ENCODE measurements at regions not wholly inside any gene's neighbourhood (a gene's known extent, or its start where the extent isn't known, plus 50 kb on each side); places are given as distances from the start of the nearest gene placed in this dataset.

DNA sequence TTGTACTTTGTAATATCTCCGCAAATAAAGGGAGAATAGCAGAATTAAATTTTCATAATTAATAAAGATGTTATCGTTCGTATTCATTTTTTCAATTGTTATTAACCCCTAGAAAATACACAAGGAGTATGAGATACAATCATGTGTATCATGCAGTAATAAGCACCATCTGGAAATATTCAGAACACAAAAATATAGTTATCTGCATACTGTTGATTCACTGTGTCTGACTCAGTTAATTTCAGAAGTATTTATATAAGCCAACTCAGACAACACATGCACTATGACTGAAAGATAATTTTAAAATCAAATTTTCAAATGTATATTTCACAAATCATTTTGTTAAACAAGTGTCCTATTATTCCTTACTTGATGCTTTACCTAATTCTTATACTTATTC, 1954.8 kb downstream of the ARAP2 start:
- Histone ChIP-seq H3K4me2 (ENCODE audit: low read length) (no peak overlapping the region), H3K4me3 (replicated peaks in 1 of 2; ENCODE audit: low read depth in 1 of 2, low read length in 2 of 2) (no peak overlapping the region), H2AFZ (ENCODE audit: low read depth, low read length, poor library complexity, severe bottlenecking) (no peak overlapping the region), H3K9me2 (ENCODE audit: insufficient read depth) (no peaks in the 10 kb centered on the region; the same call in 1 of the 2 replicates), H4K20me1 (ENCODE audit: insufficient read depth) (no peaks in the 10 kb centered on the region), H3K9ac (ENCODE audit: low read length) (no peak overlapping the region), H3K36me3 (ENCODE audit: control insufficient read depth in 1 of 2, insufficient read depth in 2 of 2, low read length in 2 of 2) (no peaks in the 10 kb centered on the region), H3K27me3 (ENCODE audit: insufficient read depth, low read length) (no peaks in the 10 kb centered on the region), H3K27ac (ENCODE audit: low read depth, low read length) (no peak overlapping the region), H3K79me2 (ENCODE audit: insufficient read depth, low read length) (no peaks in the 10 kb centered on the region), H3K4me1 (ENCODE audit: control insufficient read depth in 1 of 2, insufficient read depth in 2 of 2, low read length in 2 of 2) (peaks cover 0 to 12% of the 10 kb centered on the region in 2 experiments; a peak in 2 of 4 replicates), H3K9me3 (ENCODE audit: control insufficient read depth in 1 of 2, insufficient read depth in 1 of 2, low read depth in 1 of 2, low read length in 2 of 2) (no peaks in the 10 kb centered on the region)
- intact Hi-C loops (cut with micrococcal nuclease) = no loop called here
- ChIA-PET RAD21 (ENCODE audit: low non-redundant PET in 1 of 2, low total read pairs in 2 of 2, uncharacterized antibody in 2 of 2, unreplicated experiment in 2 of 2) (no interaction called here), CTCF (no interaction called here), POLR2A (no interaction called here)
- DNase-seq (ENCODE audit: low read depth, low spot score) (no peak), ATAC-seq (no peak)
- TF ChIP-seq TCF7L2 (IDR thresholded peaks at IDR 0.05; ENCODE audit: borderline replicate concordance, extremely low read depth, insufficient read depth, insufficient read length) = no peak
- TF ChIP-seq POLR2AphosphoS5 (IDR thresholded peaks at IDR 0.05; ENCODE audit: low read depth, low read length) = no peak
- no peak for TF ChIP-seq YY1 (IDR thresholded peaks at IDR 0.05; ENCODE audit: extremely low read depth, insufficient replicate concordance, low read depth, low read length)
- no peak for TF ChIP-seq SIN3A (IDR thresholded peaks at IDR 0.05; ENCODE audit: low read depth)
- TF ChIP-seq RAD21 (IDR thresholded peaks at IDR 0.05; ENCODE audit: low read depth) = no peak
- no peak for TF ChIP-seq ELF1 (IDR thresholded peaks at IDR 0.05; ENCODE audit: borderline replicate concordance, low read depth)
- TF ChIP-seq FOSL1 (IDR thresholded peaks at IDR 0.05; ENCODE audit: low read depth) = no peak
- TF ChIP-seq ZFX (IDR thresholded peaks at IDR 0.05) = no peak
- no peak for TF ChIP-seq CEBPB (IDR thresholded peaks at IDR 0.05; ENCODE audit: low read depth)
- TF ChIP-seq, protein P1, sequence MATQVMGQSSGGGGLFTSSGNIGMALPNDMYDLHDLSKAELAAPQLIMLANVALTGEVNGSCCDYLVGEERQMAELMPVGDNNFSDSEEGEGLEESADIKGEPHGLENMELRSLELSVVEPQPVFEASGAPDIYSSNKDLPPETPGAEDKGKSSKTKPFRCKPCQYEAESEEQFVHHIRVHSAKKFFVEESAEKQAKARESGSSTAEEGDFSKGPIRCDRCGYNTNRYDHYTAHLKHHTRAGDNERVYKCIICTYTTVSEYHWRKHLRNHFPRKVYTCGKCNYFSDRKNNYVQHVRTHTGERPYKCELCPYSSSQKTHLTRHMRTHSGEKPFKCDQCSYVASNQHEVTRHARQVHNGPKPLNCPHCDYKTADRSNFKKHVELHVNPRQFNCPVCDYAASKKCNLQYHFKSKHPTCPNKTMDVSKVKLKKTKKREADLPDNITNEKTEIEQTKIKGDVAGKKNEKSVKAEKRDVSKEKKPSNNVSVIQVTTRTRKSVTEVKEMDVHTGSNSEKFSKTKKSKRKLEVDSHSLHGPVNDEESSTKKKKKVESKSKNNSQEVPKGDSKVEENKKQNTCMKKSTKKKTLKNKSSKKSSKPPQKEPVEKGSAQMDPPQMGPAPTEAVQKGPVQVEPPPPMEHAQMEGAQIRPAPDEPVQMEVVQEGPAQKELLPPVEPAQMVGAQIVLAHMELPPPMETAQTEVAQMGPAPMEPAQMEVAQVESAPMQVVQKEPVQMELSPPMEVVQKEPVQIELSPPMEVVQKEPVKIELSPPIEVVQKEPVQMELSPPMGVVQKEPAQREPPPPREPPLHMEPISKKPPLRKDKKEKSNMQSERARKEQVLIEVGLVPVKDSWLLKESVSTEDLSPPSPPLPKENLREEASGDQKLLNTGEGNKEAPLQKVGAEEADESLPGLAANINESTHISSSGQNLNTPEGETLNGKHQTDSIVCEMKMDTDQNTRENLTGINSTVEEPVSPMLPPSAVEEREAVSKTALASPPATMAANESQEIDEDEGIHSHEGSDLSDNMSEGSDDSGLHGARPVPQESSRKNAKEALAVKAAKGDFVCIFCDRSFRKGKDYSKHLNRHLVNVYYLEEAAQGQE (IDR thresholded peaks at IDR 0.05; ENCODE audit: low read depth) = no peak
- no peak for TF ChIP-seq EZH2phosphoT487 (IDR thresholded peaks at IDR 0.05; ENCODE audit: borderline replicate concordance)
- no peak for TF ChIP-seq JUND (IDR thresholded peaks at IDR 0.05)
- TF ChIP-seq SRF (IDR thresholded peaks at IDR 0.05; ENCODE audit: low read depth) = no peak
- TF ChIP-seq, protein P2, sequence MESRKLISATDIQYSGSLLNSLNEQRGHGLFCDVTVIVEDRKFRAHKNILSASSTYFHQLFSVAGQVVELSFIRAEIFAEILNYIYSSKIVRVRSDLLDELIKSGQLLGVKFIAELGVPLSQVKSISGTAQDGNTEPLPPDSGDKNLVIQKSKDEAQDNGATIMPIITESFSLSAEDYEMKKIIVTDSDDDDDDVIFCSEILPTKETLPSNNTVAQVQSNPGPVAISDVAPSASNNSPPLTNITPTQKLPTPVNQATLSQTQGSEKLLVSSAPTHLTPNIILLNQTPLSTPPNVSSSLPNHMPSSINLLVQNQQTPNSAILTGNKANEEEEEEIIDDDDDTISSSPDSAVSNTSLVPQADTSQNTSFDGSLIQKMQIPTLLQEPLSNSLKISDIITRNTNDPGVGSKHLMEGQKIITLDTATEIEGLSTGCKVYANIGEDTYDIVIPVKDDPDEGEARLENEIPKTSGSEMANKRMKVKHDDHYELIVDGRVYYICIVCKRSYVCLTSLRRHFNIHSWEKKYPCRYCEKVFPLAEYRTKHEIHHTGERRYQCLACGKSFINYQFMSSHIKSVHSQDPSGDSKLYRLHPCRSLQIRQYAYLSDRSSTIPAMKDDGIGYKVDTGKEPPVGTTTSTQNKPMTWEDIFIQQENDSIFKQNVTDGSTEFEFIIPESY (IDR thresholded peaks at IDR 0.05; ENCODE audit: extremely low read depth, insufficient replicate concordance, low read length) = no peak
- TF ChIP-seq CBX3 (IDR thresholded peaks at IDR 0.05; ENCODE audit: low read depth) = no peak
- TF ChIP-seq ZNF274 (IDR thresholded peaks at IDR 0.05; ENCODE audit: low read depth, low read length) = no peak
- TF ChIP-seq POLR2A (IDR thresholded peaks at IDR 0.05; ENCODE audit: borderline replicate concordance, extremely low read depth, insufficient read depth, insufficient read length) = no peak
- TF ChIP-seq, protein P3, sequence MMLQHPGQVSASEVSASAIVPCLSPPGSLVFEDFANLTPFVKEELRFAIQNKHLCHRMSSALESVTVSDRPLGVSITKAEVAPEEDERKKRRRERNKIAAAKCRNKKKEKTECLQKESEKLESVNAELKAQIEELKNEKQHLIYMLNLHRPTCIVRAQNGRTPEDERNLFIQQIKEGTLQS (IDR thresholded peaks at IDR 0.05) = no peak
- no peak for TF ChIP-seq EZH2 (IDR thresholded peaks at IDR 0.05)
- no TSS peak for BruUV-seq (replicated peaks)

Data from HCT116 (cell line).